Left lung (tissue), 4 donors: ENCODE measurements at regions not wholly inside any gene's neighbourhood (a gene's known extent, or its start where the extent isn't known, plus 50 kb on each side); places are given as distances from the start of the nearest gene placed in this dataset.

Experiments used
- ATAC-seq: fragments of 200-7000 bp; cut with Tn5 transposase; one replicate; pipeline ENCODE4 v1.9.1; 2020; ENCODE audit warnings: moderate library complexity
- DNase-seq, 4 donors: peaks; one replicate each; pipeline ENCODE4 v3.0.0-alpha.2; 2013 to 2020
- H3K27ac ChIP-seq, 2 donors: fragments of 200-600 bp; sonication (generic) in 1 of 2; one replicate each; pipeline versions ENCODE4 v1.5.0 to v1.8.0; 2020 to 2021
- H3K27me3 ChIP-seq, 2 donors: fragments of 200-600 bp; sonication (generic) in 1 of 2; one replicate each; pipeline versions ENCODE4 v1.5.0 to v1.8.0; 2020 to 2021
- H3K36me3 ChIP-seq, 2 donors: fragments of 200-600 bp; sonication (generic) in 1 of 2; one replicate each; pipeline versions ENCODE4 v1.5.0 to v1.8.0; 2020 to 2021
- H3K4me1 ChIP-seq, 2 donors: fragments of 200-600 bp; one replicate each; pipeline ENCODE4 v1.8.0; 2021
- H3K4me3 ChIP-seq, 2 donors: fragments of 200-600 bp; sonication (generic) in 1 of 2; one replicate each; pipeline versions ENCODE4 v1.5.0 to v1.8.0; 2020 to 2021; ENCODE audit warnings: mild to moderate bottlenecking in 1 of 2
- H3K9me3 ChIP-seq, 2 donors: fragments of 200-600 bp; sonication (generic) in 1 of 2; one replicate each; pipeline versions ENCODE4 v1.5.0 to v1.8.0; 2020 to 2021
- CTCF ChIP-seq, 2 donors: fragments of 200-600 bp; sonication (generic) in 1 of 2; IDR thresholded peaks; one replicate each; pipeline versions ENCODE4 v1.5.0 to v1.8.0; 2021; ENCODE audit warnings: antibody characterized with exemption in 2 of 2
- intact Hi-C, 2 donors: fragments of 100-400 bp; cut with DNase I; formaldehyde crosslinking; loops; one replicate each; pipeline versions ENCODE4 v1.11.2 to v1.14.2; 2022
- donor health status: DM: no; HTN: yes; CAD: no.
- donor health status: DM: no; HTN: no; CAD: no.

GRCh38 chr16:65843941-65844340 is 522.5 kb upstream of the CDH5 start:
- ATAC-seq, result no peak
- DNase-seq, result peak in 2 of 4 donors; percentile 51 to 65
- intact Hi-C loops, result no loop called here
- no peaks in the 10 kb centered on the region for H3K4me1 ChIP-seq
- H3K27ac ChIP-seq, result no peak overlapping the region
- no peak overlapping the region for H3K4me3 ChIP-seq
- TF ChIP-seq CTCF (IDR thresholded peaks at IDR 0.05), result no peak
- no peaks in the 10 kb centered on the region for H3K9me3 ChIP-seq
- no peaks in the 10 kb centered on the region for H3K27me3 ChIP-seq
- H3K36me3 ChIP-seq, result no peaks in the 10 kb centered on the region

- H3K4me1 ChIP-seq, result no peaks in the 10 kb centered on the region
- H3K4me3 ChIP-seq, result no peak overlapping the region
- ATAC-seq, result no peak
- TF ChIP-seq CTCF (IDR thresholded peaks at IDR 0.05), result no peak
- H3K36me3 ChIP-seq, result no peaks in the 10 kb centered on the region
- DNase-seq, result no peak
- no peak overlapping the region for H3K27ac ChIP-seq
- intact Hi-C loops, result no loop called here
- H3K9me3 ChIP-seq, result no peaks in the 10 kb centered on the region
- H3K27me3 ChIP-seq, result no peaks in the 10 kb centered on the region
Observed at GRCh38 chr16:65842067-65842466, 524.4 kb upstream of the CDH5 start.

- H3K27me3 ChIP-seq, result no peaks in the 10 kb centered on the region
- no peak overlapping the region for H3K4me3 ChIP-seq
- TF ChIP-seq CTCF (IDR thresholded peaks at IDR 0.05), result no peak
- no peak for ATAC-seq
- H3K9me3 ChIP-seq, result no peaks in the 10 kb centered on the region
- intact Hi-C loops, result no loop called here
- no peaks in the 10 kb centered on the region for H3K4me1 ChIP-seq
- no peak overlapping the region for H3K27ac ChIP-seq
- no peaks in the 10 kb centered on the region for H3K36me3 ChIP-seq
- no peak for DNase-seq
Observed at GRCh38 chr16:65838001-65838400, 528.5 kb upstream of the CDH5 start.

- TF ChIP-seq CTCF (IDR thresholded peaks at IDR 0.05), result no peak
- no peak for ATAC-seq
Observed at GRCh38 chr16:65837464-65837863, 529.0 kb upstream of the CDH5 start.

GRCh38 chr16:65834688-65835087 is 531.8 kb upstream of the CDH5 start:
- ATAC-seq (no peak), DNase-seq (no peak)
- no peaks in the 10 kb centered on the region for H3K36me3 ChIP-seq
- intact Hi-C loops, result no loop called here
- H3K9me3 ChIP-seq, result no peaks in the 10 kb centered on the region
- no peak overlapping the region for H3K27ac ChIP-seq
- TF ChIP-seq CTCF (IDR thresholded peaks at IDR 0.05), result no peak
- H3K4me1 ChIP-seq, result no peaks in the 10 kb centered on the region
- no peaks in the 10 kb centered on the region for H3K27me3 ChIP-seq
- H3K4me3 ChIP-seq, result no peak overlapping the region

More at GRCh38 chr16:65837464-65837863, 529.0 kb upstream of the CDH5 start:
- no peak for DNase-seq
- H3K4me1 ChIP-seq, result no peaks in the 10 kb centered on the region
- intact Hi-C loops, result no loop called here
- H3K9me3 ChIP-seq, result no peaks in the 10 kb centered on the region
- H3K36me3 ChIP-seq, result no peaks in the 10 kb centered on the region
- H3K4me3 ChIP-seq, result no peak overlapping the region
- no peak overlapping the region for H3K27ac ChIP-seq
- H3K27me3 ChIP-seq, result no peaks in the 10 kb centered on the region
